PC-9 (cell line): ENCODE measurements at regions not wholly inside any gene's neighbourhood (a gene's known extent, or its start where the extent isn't known, plus 50 kb on each side); places are given as distances from the start of the nearest gene placed in this dataset.

Source experiments
- CTCF ChIP-seq: fragments of 200-600 bp; sonication (generic); conservative IDR thresholded peaks from 2 replicates; pipeline ENCODE4 v1.6.1; 2017; ENCODE audit warnings: mixed run types, antibody characterized with exemption, mild to moderate bottlenecking, moderate library complexity
- EZH2 ChIP-seq: fragments of 200-600 bp; sonication (generic); IDR thresholded peaks from 2 replicates; pipeline ENCODE4 v1.8.0; 2017; ENCODE audit warnings: antibody characterized with exemption, low read depth

- no peak for TF ChIP-seq CTCF
- no peak for TF ChIP-seq EZH2
Observed at GRCh38 chr4:180622254-180622653, 1620.9 kb upstream of the TENM3 start.
